ENCODE measurements at regions not wholly inside any gene's neighbourhood (a gene's known extent, or its start where the extent isn't known, plus 50 kb on each side); places are given as distances from the start of the nearest gene placed in this dataset.
A peak's percentile ranks its signal among the peaks of the same experiment; 100 is the strongest.

GRCh38 chr6:50143011-50143719, 93.4 kb upstream of the DEFB112 start:
- no peaks in the 10 kb centered on the region for H3K79me2 ChIP-seq (ENCODE audit: control insufficient read depth, insufficient read depth, low read length)
- H3K4ac ChIP-seq (ENCODE audit: low read depth, low read length), result no peak overlapping the region
- no peak overlapping the region for H4K5ac ChIP-seq (ENCODE audit: low read length)
- no CpG with 5 or more reads among the region's 2 CpGs for WGBS (ENCODE audit: extremely low coverage, insufficient coverage, low lambda C conversion rate)
- no peak overlapping the region for H3K4me2 ChIP-seq (ENCODE audit: low read length)
- H3K27me3 ChIP-seq (ENCODE audit: insufficient read depth, low read length, poor library complexity), result no peaks in the 10 kb centered on the region
- no peak overlapping the region for H4K8ac ChIP-seq (ENCODE audit: low read depth, low read length)
- H3K56ac ChIP-seq (ENCODE audit: low read length), result no peak overlapping the region
- H3K18ac ChIP-seq (ENCODE audit: low read length), result no peak overlapping the region
- no peak overlapping the region for H3K9ac ChIP-seq (ENCODE audit: low read length)
- no peak overlapping the region for H2BK5ac ChIP-seq (ENCODE audit: low read length)
- H3K4me3 ChIP-seq (ENCODE audit: low read length), result no peak overlapping the region
- no peaks in the 10 kb centered on the region for H3K4me1 ChIP-seq (ENCODE audit: control insufficient read depth, low read depth, low read length)
- no peak for DNase-seq
- H3K23ac ChIP-seq (ENCODE audit: low read length), result no peak overlapping the region
- H3K27ac ChIP-seq (ENCODE audit: low read depth, low read length), result no peak overlapping the region
- H3K79me1 ChIP-seq (ENCODE audit: low read length), result no peaks in the 10 kb centered on the region
- no peak overlapping the region for H2BK120ac ChIP-seq (ENCODE audit: low read depth, low read length)
- no peak overlapping the region for H2BK15ac ChIP-seq (replicated peaks; ENCODE audit: low read depth)
- H3K36me3 ChIP-seq (ENCODE audit: control insufficient read depth, insufficient read depth, low read length), result no peaks in the 10 kb centered on the region
- H2AK5ac ChIP-seq (ENCODE audit: low read length), result no peak overlapping the region

DNA sequence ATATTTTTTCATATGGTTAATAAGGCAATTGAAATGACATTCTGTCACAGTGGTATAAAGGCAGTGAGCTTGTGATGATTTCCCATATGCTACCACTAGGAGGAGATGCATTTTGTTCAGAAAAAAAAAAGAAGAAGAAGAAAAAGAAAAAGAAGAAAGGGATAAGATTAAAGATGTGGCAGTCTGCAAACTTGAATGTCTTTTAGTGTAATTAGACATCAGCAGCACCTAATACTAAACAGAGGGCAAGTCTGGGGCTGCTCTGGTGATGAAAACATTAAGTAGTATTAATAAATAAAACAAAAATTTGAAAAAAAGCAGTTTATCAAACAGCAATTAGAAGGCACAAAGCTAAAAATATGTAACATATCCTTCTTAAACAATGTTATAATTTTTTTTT, 95.4 kb upstream of the DEFB112 start:
- no peak overlapping the region for H3K18ac ChIP-seq (ENCODE audit: low read length)
- no peak overlapping the region for H2AK5ac ChIP-seq (ENCODE audit: low read length)
- no peaks in the 10 kb centered on the region for H3K79me2 ChIP-seq (ENCODE audit: control insufficient read depth, insufficient read depth, low read length)
- no peak overlapping the region for H4K8ac ChIP-seq (ENCODE audit: low read depth, low read length)
- H3K56ac ChIP-seq (ENCODE audit: low read length), result no peak overlapping the region
- H4K5ac ChIP-seq (ENCODE audit: low read length), result no peak overlapping the region
- no peaks in the 10 kb centered on the region for H3K4me1 ChIP-seq (ENCODE audit: control insufficient read depth, low read depth, low read length)
- H3K4ac ChIP-seq (ENCODE audit: low read depth, low read length), result no peak overlapping the region
- H2BK15ac ChIP-seq (replicated peaks; ENCODE audit: low read depth), result no peak overlapping the region
- H3K9ac ChIP-seq (ENCODE audit: low read length), result no peak overlapping the region
- no peaks in the 10 kb centered on the region for H3K79me1 ChIP-seq (ENCODE audit: low read length)
- no peaks in the 10 kb centered on the region for H3K27me3 ChIP-seq (ENCODE audit: insufficient read depth, low read length, poor library complexity)
- no peak overlapping the region for H2BK5ac ChIP-seq (ENCODE audit: low read length)
- H2BK120ac ChIP-seq (ENCODE audit: low read depth, low read length), result no peak overlapping the region
- no peaks in the 10 kb centered on the region for H3K36me3 ChIP-seq (ENCODE audit: control insufficient read depth, insufficient read depth, low read length)
- DNase-seq, result peak; percentile 15
- H3K27ac ChIP-seq (ENCODE audit: low read depth, low read length), result no peak overlapping the region
- H3K4me3 ChIP-seq (ENCODE audit: low read length), result no peak overlapping the region
- no peak overlapping the region for H3K4me2 ChIP-seq (ENCODE audit: low read length)
- no peak overlapping the region for H3K23ac ChIP-seq (ENCODE audit: low read length)

DNA sequence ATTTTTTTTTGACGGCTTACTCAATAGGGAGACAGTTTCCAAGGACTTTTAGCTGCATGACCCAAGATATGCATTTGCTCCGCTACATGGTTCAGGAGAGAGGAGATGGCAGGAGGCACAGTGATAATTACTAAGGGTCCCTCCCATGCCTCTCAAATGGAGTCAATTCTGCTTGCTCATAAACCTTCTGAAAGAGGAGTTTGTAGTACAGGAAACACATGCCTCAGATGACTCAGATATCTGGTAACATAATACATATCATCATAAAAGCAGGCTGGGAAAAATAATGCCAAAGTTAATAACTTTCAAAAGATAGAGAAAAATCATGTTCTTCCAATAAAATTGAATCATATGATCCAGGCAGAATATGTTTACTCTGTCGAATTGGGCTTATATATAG, 97.6 kb upstream of the DEFB112 start:
- Histone ChIP-seq H3K18ac (ENCODE audit: low read length) (no peak overlapping the region), H4K8ac (ENCODE audit: low read depth, low read length) (no peak overlapping the region), H3K36me3 (ENCODE audit: control insufficient read depth, insufficient read depth, low read length) (no peaks in the 10 kb centered on the region), H3K79me2 (ENCODE audit: control insufficient read depth, insufficient read depth, low read length) (no peaks in the 10 kb centered on the region), H3K9ac (ENCODE audit: low read length) (no peak overlapping the region), H3K56ac (ENCODE audit: low read length) (no peak overlapping the region), H3K4me2 (ENCODE audit: low read length) (no peak overlapping the region), H3K4ac (ENCODE audit: low read depth, low read length) (no peak overlapping the region), H3K4me1 (ENCODE audit: control insufficient read depth, low read depth, low read length) (no peaks in the 10 kb centered on the region), H3K23ac (ENCODE audit: low read length) (no peak overlapping the region), H3K79me1 (ENCODE audit: low read length) (no peaks in the 10 kb centered on the region), H2BK120ac (ENCODE audit: low read depth, low read length) (no peak overlapping the region), H2BK15ac (replicated peaks; ENCODE audit: low read depth) (no peak overlapping the region), H3K27ac (ENCODE audit: low read depth, low read length) (no peak overlapping the region), H4K5ac (ENCODE audit: low read length) (no peak overlapping the region), H3K4me3 (ENCODE audit: low read length) (no peak overlapping the region), H2AK5ac (ENCODE audit: low read length) (no peak overlapping the region), H2BK5ac (ENCODE audit: low read length) (no peak overlapping the region), H3K27me3 (ENCODE audit: insufficient read depth, low read length, poor library complexity) (no peaks in the 10 kb centered on the region)
- no peak for DNase-seq
- WGBS (ENCODE audit: extremely low coverage, insufficient coverage, low lambda C conversion rate), result no CpG with 5 or more reads among the region's 3 CpGs

DNA sequence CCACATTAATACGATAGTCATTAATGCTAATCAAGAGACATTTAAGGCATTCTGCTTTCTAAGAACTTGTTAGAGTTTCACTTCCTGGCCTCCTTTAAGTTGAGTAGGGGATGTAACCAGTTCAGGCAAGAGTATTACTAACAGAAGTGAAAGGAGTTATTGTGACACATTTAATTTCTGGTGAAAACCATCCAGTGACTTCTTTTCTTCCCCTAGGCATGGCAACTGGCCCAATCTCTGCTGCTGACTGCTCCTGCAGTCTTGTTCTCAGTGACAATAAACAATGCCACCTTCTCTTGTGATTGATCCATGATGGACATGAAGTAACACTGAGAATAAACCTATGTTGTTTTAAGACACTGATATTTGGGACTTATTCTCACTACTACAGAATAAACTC, 130.9 kb upstream of the DEFB112 start:
- whole genome bisulfite sequencing (ENCODE audit: extremely low coverage, insufficient coverage, low lambda C conversion rate), result no CpG with 5 or more reads among the region's 1 CpG
- no peaks in the 10 kb centered on the region for H3K79me1 ChIP-seq (ENCODE audit: low read length)
- no peaks in the 10 kb centered on the region for H3K36me3 ChIP-seq (ENCODE audit: control insufficient read depth, insufficient read depth, low read length)
- no peak overlapping the region for H3K4me2 ChIP-seq (ENCODE audit: low read length)
- no peak overlapping the region for H3K4ac ChIP-seq (ENCODE audit: low read depth, low read length)
- H4K8ac ChIP-seq (ENCODE audit: low read depth, low read length), result no peak overlapping the region
- H2BK120ac ChIP-seq (ENCODE audit: low read depth, low read length), result no peak overlapping the region
- H2AK5ac ChIP-seq (ENCODE audit: low read length), result no peak overlapping the region
- no peaks in the 10 kb centered on the region for H3K27me3 ChIP-seq (ENCODE audit: insufficient read depth, low read length, poor library complexity)
- no peak overlapping the region for H2BK15ac ChIP-seq (replicated peaks; ENCODE audit: low read depth)
- no peak overlapping the region for H3K27ac ChIP-seq (ENCODE audit: low read depth, low read length)
- H4K5ac ChIP-seq (ENCODE audit: low read length), result no peak overlapping the region
- no peak for DNase-seq
- H3K56ac ChIP-seq (ENCODE audit: low read length), result no peak overlapping the region
- H3K79me2 ChIP-seq (ENCODE audit: control insufficient read depth, insufficient read depth, low read length), result no peaks in the 10 kb centered on the region
- no peak overlapping the region for H3K18ac ChIP-seq (ENCODE audit: low read length)
- H3K23ac ChIP-seq (ENCODE audit: low read length), result no peak overlapping the region
- H3K9ac ChIP-seq (ENCODE audit: low read length), result no peak overlapping the region
- H3K4me1 ChIP-seq (ENCODE audit: control insufficient read depth, low read depth, low read length), result no peaks in the 10 kb centered on the region
- no peak overlapping the region for H2BK5ac ChIP-seq (ENCODE audit: low read length)
- no peak overlapping the region for H3K4me3 ChIP-seq (ENCODE audit: low read length)

- Histone ChIP-seq H2BK15ac (replicated peaks; ENCODE audit: low read depth) (no peak overlapping the region), H3K4me3 (ENCODE audit: low read length) (no peak overlapping the region), H3K79me1 (ENCODE audit: low read length) (no peaks in the 10 kb centered on the region), H3K4ac (ENCODE audit: low read depth, low read length) (no peak overlapping the region), H3K23ac (ENCODE audit: low read length) (no peak overlapping the region), H4K8ac (ENCODE audit: low read depth, low read length) (no peak overlapping the region), H3K56ac (ENCODE audit: low read length) (no peak overlapping the region), H3K27me3 (ENCODE audit: insufficient read depth, low read length, poor library complexity) (no peaks in the 10 kb centered on the region), H3K4me1 (ENCODE audit: control insufficient read depth, low read depth, low read length) (no peaks in the 10 kb centered on the region), H3K9ac (ENCODE audit: low read length) (no peak overlapping the region), H3K79me2 (ENCODE audit: control insufficient read depth, insufficient read depth, low read length) (no peaks in the 10 kb centered on the region), H3K27ac (ENCODE audit: low read depth, low read length) (no peak overlapping the region), H3K18ac (ENCODE audit: low read length) (no peak overlapping the region), H2BK120ac (ENCODE audit: low read depth, low read length) (no peak overlapping the region), H2AK5ac (ENCODE audit: low read length) (no peak overlapping the region), H2BK5ac (ENCODE audit: low read length) (no peak overlapping the region), H4K5ac (ENCODE audit: low read length) (no peak overlapping the region), H3K4me2 (ENCODE audit: low read length) (no peak overlapping the region), H3K36me3 (ENCODE audit: control insufficient read depth, insufficient read depth, low read length) (no peaks in the 10 kb centered on the region)
- peak; percentile 68 for DNase-seq
- no CpG with 5 or more reads among the region's 3 CpGs for WGBS (ENCODE audit: extremely low coverage, insufficient coverage, low lambda C conversion rate)
These were observed 135.3 kb upstream of the DEFB112 start for GRCh38 chr6:50185006-50185405.

DNA sequence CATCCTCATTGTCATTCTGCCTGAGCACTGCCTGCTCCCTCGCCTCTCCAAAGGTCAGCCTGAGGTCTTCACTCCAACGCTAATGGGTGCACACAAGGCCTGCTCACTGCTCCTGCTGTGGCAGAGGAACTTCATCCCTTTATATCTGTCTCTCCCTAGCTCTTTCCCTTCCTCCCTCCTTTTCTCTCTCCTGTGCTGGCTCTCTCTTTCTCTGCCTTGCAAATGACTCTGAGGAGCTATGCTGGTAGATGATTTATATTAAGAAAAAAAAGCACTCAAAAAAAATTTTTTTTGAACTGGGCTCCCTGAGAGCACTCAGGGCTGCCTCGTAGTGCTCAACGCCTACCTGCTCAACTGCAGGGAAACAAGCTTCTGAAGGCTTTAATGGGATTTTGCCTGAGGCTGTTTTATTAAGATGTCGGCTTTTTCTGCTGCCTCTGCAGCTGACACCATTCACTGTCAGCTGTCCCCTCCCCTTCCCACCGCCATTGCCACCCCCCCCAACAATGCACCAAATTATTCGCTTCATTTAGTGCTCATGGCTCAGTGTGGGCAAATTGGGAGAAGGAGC, 137.7 kb upstream of the DEFB112 start:
- Histone ChIP-seq H4K5ac (ENCODE audit: low read length) (no peak overlapping the region), H3K9ac (ENCODE audit: low read length) (no peak overlapping the region), H3K4me3 (ENCODE audit: low read length) (no peak overlapping the region), H3K18ac (ENCODE audit: low read length) (no peak overlapping the region), H3K36me3 (ENCODE audit: control insufficient read depth, insufficient read depth, low read length) (no peaks in the 10 kb centered on the region), H4K8ac (ENCODE audit: low read depth, low read length) (no peak overlapping the region), H2AK5ac (ENCODE audit: low read length) (no peak overlapping the region), H3K27me3 (ENCODE audit: insufficient read depth, low read length, poor library complexity) (no peaks in the 10 kb centered on the region), H3K79me1 (ENCODE audit: low read length) (no peaks in the 10 kb centered on the region), H2BK5ac (ENCODE audit: low read length) (no peak overlapping the region), H3K4me2 (ENCODE audit: low read length) (no peak overlapping the region), H3K27ac (ENCODE audit: low read depth, low read length) (no peak overlapping the region), H3K23ac (ENCODE audit: low read length) (no peak overlapping the region), H3K4me1 (ENCODE audit: control insufficient read depth, low read depth, low read length) (no peaks in the 10 kb centered on the region), H2BK15ac (replicated peaks; ENCODE audit: low read depth) (no peak overlapping the region), H3K79me2 (ENCODE audit: control insufficient read depth, insufficient read depth, low read length) (no peaks in the 10 kb centered on the region), H3K56ac (ENCODE audit: low read length) (no peak overlapping the region), H2BK120ac (ENCODE audit: low read depth, low read length) (no peak overlapping the region), H3K4ac (ENCODE audit: low read depth, low read length) (no peak overlapping the region)
- no peak for DNase-seq
- no CpG with 5 or more reads among the region's 7 CpGs for WGBS (ENCODE audit: extremely low coverage, insufficient coverage, low lambda C conversion rate)

Measured in mesendoderm (in vitro differentiated cells).